ENCODE measurements at regions not wholly inside any gene's neighbourhood (a gene's known extent, or its start where the extent isn't known, plus 50 kb on each side); places are given as distances from the start of the nearest gene placed in this dataset.

GRCh38 chr2:180570864-180571263 lies 409.5 kb upstream of the UBE2E3 start:
- Histone ChIP-seq H3K9ac (ENCODE audit: low read depth, low read length) (no peak overlapping the region), H3K4me2 (ENCODE audit: low read depth, low read length) (no peak overlapping the region), H3K9me3 (ENCODE audit: control insufficient read depth, insufficient read depth, low read length) (no peaks in the 10 kb centered on the region), H3K27ac (ENCODE audit: insufficient read depth, low read length) (no peak overlapping the region), H3K27me3 (ENCODE audit: control insufficient read depth, insufficient read depth, low read length) (no peaks in the 10 kb centered on the region), H3K4ac (ENCODE audit: low read depth, low read length) (no peak overlapping the region), H2BK15ac (ENCODE audit: low read depth, low read length) (no peak overlapping the region), H2BK20ac (ENCODE audit: low read depth, low read length) (peak overlapping the region; percentile 41), H3K4me1 (ENCODE audit: control insufficient read depth, insufficient read depth, low read length) (no peaks in the 10 kb centered on the region), H4K20me1 (ENCODE audit: insufficient read depth, low read length) (no peaks in the 10 kb centered on the region), H4K91ac (ENCODE audit: insufficient read depth, low read depth, low read length) (no peak overlapping the region), H3K23ac (ENCODE audit: low read depth, low read length) (no peak overlapping the region), H3K9me1 (ENCODE audit: insufficient read depth, low read length) (no peaks in the 10 kb centered on the region), H4K5ac (ENCODE audit: low read depth, low read length) (no peak overlapping the region), H2AFZ (replicated peaks; ENCODE audit: low read length, poor library complexity) (no peak overlapping the region), H3K4me3 (ENCODE audit: insufficient read depth, low read depth, low read length) (no peak overlapping the region), H3K79me1 (ENCODE audit: low read depth in 1 of 2, low read length in 2 of 2) (no peaks in the 10 kb centered on the region), H4K8ac (ENCODE audit: low read depth in 2 of 2, low read length in 2 of 2) (no peak overlapping the region), H3K18ac (ENCODE audit: low read depth, low read length) (0 out of 2 replicates have a peak overlapping the region, but pooled peaks have one; percentile 38), H2AK5ac (ENCODE audit: low read depth, low read length) (no peak overlapping the region), H3K36me3 (ENCODE audit: control insufficient read depth, insufficient read depth, low read length) (no peaks in the 10 kb centered on the region), H3K14ac (replicated peaks; ENCODE audit: low read depth, low read length) (no peak overlapping the region), H2BK5ac (ENCODE audit: low read depth, low read length, poor library complexity, severe bottlenecking) (peak overlapping the region; percentile 28), H2BK120ac (ENCODE audit: low read depth, low read length) (no peak overlapping the region), H3K56ac (ENCODE audit: extremely low read depth, insufficient read depth, low read length) (no peak overlapping the region), H2AK9ac (replicated peaks; ENCODE audit: low read depth, low read length, poor library complexity) (no peak overlapping the region)
- WGBS, 2 experiments (ENCODE audit: extremely low coverage in 2 of 2, insufficient read length in 1 of 2) = no CpG with 5 or more reads among the region's 3 CpGs
- in situ Hi-C loops (cut with MboI; ENCODE audit: low sequenced_read_pairs) = no loop called here
- no TSS peak for BruUV-seq (replicated peaks)
- intact Hi-C loops (cut with micrococcal nuclease) = loop anchor here (5.0 to 10.0 kb wide), 2 partner anchors 99 to 186 kb away; no protein-coding TSS in a partner anchor
- ChIA-PET POLR2A (ENCODE audit: unreplicated experiment) (no interaction called here), CTCF (no interaction called here)
- ATAC-seq (ENCODE audit: low read depth) = no peak
- TF ChIP-seq MAZ (IDR thresholded peaks at IDR 0.05; ENCODE audit: borderline replicate concordance, low read depth, low read length) = no peak
- TF ChIP-seq FOS (IDR thresholded peaks at IDR 0.05; ENCODE audit: low read depth, low read length) = no peak
- no peak for TF ChIP-seq RFX5 (IDR thresholded peaks at IDR 0.05; ENCODE audit: low read depth, low read length)
- TF ChIP-seq MAFK (IDR thresholded peaks at IDR 0.05; ENCODE audit: low read depth, low read length) = no peak
- no peak for TF ChIP-seq ELK1 (IDR thresholded peaks at IDR 0.05; ENCODE audit: borderline replicate concordance, low read depth, low read length)
- TF ChIP-seq MXI1 (IDR thresholded peaks at IDR 0.05; ENCODE audit: borderline replicate concordance, low read depth, low read length) = no peak
- TF ChIP-seq CHD1 (IDR thresholded peaks at IDR 0.05; ENCODE audit: low read depth, low read length) = no peak
- TF ChIP-seq POLR2A (IDR thresholded peaks at IDR 0.05; ENCODE audit: low read depth, low read length) = no peak
- no peak for TF ChIP-seq BHLHE40 (IDR thresholded peaks at IDR 0.05; ENCODE audit: low read depth, low read length)
- no peak for TF ChIP-seq USF2 (IDR thresholded peaks at IDR 0.05; ENCODE audit: low read depth, low read length)
- no peak for TF ChIP-seq CTCF (conservative IDR thresholded peaks at IDR 0.05; ENCODE audit: low read depth, low read length)
- no peak for DNase-seq
- dilution Hi-C loops (cut with HindIII; ENCODE audit: low sequenced_read_pairs, unreplicated experiment) = no loop called here
